Neural progenitor cell (in vitro differentiated cells): ENCODE measurements at regions not wholly inside any gene's neighbourhood (a gene's known extent, or its start where the extent isn't known, plus 50 kb on each side); places are given as distances from the start of the nearest gene placed in this dataset.

Experiments used
- EZH2 ChIP-seq: fragments of 200-600 bp; sonication (generic); IDR thresholded peaks from 2 replicates; pipeline ENCODE4 v1.6.1; 2017; ENCODE audit warnings: antibody characterized with exemption, mild to moderate bottlenecking, moderate library complexity
- TF ChIP-seq, protein P1 (sequence below): fragments of 200-600 bp; sonication (generic); IDR thresholded peaks from 2 replicates; pipeline ENCODE4 v1.5.1; 2017; ENCODE audit warnings: antibody characterized with exemption, mild to moderate bottlenecking

DNA sequence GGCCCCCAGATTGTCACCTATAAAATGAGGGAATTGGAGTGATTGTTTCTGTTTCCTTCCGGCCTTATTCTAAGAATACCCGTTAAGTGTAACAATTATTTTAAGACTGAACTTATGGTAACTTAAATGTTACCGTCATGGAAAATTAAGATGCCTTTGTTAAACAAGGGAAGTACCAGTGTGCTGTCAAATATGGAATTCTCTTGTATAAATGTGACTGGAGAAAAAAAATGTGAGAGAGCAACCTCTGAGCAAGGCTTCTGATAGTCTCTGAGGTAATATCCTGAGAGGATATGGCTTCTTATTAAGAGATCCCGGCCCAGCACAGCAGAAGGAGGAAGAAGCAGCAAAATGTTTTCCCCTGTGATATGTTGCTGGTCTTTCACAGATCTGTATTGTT, 480.7 kb upstream of the ADAMTS9 start:
- TF ChIP-seq, protein P1, sequence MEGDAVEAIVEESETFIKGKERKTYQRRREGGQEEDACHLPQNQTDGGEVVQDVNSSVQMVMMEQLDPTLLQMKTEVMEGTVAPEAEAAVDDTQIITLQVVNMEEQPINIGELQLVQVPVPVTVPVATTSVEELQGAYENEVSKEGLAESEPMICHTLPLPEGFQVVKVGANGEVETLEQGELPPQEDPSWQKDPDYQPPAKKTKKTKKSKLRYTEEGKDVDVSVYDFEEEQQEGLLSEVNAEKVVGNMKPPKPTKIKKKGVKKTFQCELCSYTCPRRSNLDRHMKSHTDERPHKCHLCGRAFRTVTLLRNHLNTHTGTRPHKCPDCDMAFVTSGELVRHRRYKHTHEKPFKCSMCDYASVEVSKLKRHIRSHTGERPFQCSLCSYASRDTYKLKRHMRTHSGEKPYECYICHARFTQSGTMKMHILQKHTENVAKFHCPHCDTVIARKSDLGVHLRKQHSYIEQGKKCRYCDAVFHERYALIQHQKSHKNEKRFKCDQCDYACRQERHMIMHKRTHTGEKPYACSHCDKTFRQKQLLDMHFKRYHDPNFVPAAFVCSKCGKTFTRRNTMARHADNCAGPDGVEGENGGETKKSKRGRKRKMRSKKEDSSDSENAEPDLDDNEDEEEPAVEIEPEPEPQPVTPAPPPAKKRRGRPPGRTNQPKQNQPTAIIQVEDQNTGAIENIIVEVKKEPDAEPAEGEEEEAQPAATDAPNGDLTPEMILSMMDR: no peak
- TF ChIP-seq EZH2: no peak
